Gastrocnemius medialis (tissue), 4 donors: ENCODE measurements at regions not wholly inside any gene's neighbourhood (a gene's known extent, or its start where the extent isn't known, plus 50 kb on each side); places are given as distances from the start of the nearest gene placed in this dataset.

Source experiments
- ATAC-seq, 2 donors: fragments of 150-250 bp; one replicate each; pipeline ENCODE4 v1.9.1; 2016
- DNase-seq, 2 donors: peaks; one replicate each; pipeline ENCODE4 v3.0.0-alpha.2; 2019
- H3K27ac ChIP-seq, 4 donors: fragments of 200-600 bp; sonication (generic); 1 replicate in 1 of 4; 2 replicates in 3 of 4; pipeline ENCODE4 v1.5.1; 2016 to 2018; ENCODE audit warnings: mild to moderate bottlenecking in 2 of 4, moderate library complexity in 1 of 4
- H3K27me3 ChIP-seq, 3 donors: fragments of 200-600 bp; sonication (generic) in 2 of 3; 1 replicate in 1 of 3; 2 replicates in 2 of 3; pipeline versions ENCODE4 v1.5.1 to v1.6.0; 2016 to 2019; ENCODE audit warnings: mild to moderate bottlenecking in 1 of 3, moderate library complexity in 1 of 3
- H3K36me3 ChIP-seq, 2 donors: fragments of 200-600 bp; sonication (generic) in 1 of 2; one replicate each; pipeline ENCODE4 v1.5.1; 2017 to 2018
- H3K4me1 ChIP-seq, 2 donors: fragments of 200-600 bp; sonication (generic) in 1 of 2; one replicate each; pipeline ENCODE4 v1.5.1; 2016 to 2017; ENCODE audit warnings: mild to moderate bottlenecking in 2 of 2
- H3K4me3 ChIP-seq, 4 donors: fragments of 200-600 bp; sonication (generic) in 3 of 4; 1 replicate in 1 of 4; 2 replicates in 3 of 4; pipeline ENCODE4 v1.5.1; 2016 to 2019; ENCODE audit warnings: mild to moderate bottlenecking in 2 of 4
- H3K9me3 ChIP-seq, 3 donors: fragments of 200-600 bp; sonication (generic) in 2 of 3; 1 replicate in 1 of 3; 2 replicates in 2 of 3; pipeline ENCODE4 v1.5.1; 2016 to 2019
- CTCF ChIP-seq, 5 experiments: fragments of 450-650 bp in 3 of 5; fragments of 200-600 bp in 2 of 5; sonication (generic) in 2 of 5; IDR thresholded peaks in 4 of 5; conservative IDR thresholded peaks in 1 of 5; 1 replicate in 4 of 5; 2 replicates in 1 of 5; pipeline ENCODE4 v1.5.1; 2016 to 2019; ENCODE audit warnings: antibody characterized with exemption in 5 of 5, mild to moderate bottlenecking in 3 of 5, moderate library complexity in 3 of 5
- POLR2A ChIP-seq, 2 donors: fragments of 450-650 bp; IDR thresholded peaks; one replicate each; pipeline ENCODE4 v1.6.1; 2017; ENCODE audit warnings: antibody characterized with exemption in 2 of 2, mild to moderate bottlenecking in 2 of 2, moderate library complexity in 2 of 2
- in situ Hi-C, 4 donors: fragments of 200-750 bp; cut with MboI; loops; one replicate each; pipeline versions ENCODE4 v1.15.0 to v1.8.0; 2017; ENCODE audit warnings: low sequenced_read_pairs in 4 of 4
- intact Hi-C: fragments of 100-400 bp; cut with DNase I; formaldehyde crosslinking; loops from one replicate; pipeline ENCODE4 v1.15.1; 2023; ENCODE audit warnings: low total_unique reads

- H3K27me3 ChIP-seq: no peaks in the 10 kb centered on the region
- H3K36me3 ChIP-seq: no peaks in the 10 kb centered on the region
- intact Hi-C loops: no loop called here
- H3K9me3 ChIP-seq: no peaks in the 10 kb centered on the region
- no peaks in the 10 kb centered on the region for H3K4me1 ChIP-seq
- in situ Hi-C loops: no loop called here
- no peak overlapping the region for H3K27ac ChIP-seq
- H3K4me3 ChIP-seq: no peak overlapping the region
- TF ChIP-seq POLR2A (IDR thresholded peaks at IDR 0.05) (no peak), CTCF (IDR thresholded peaks at IDR 0.05 in 4 of 5, conservative IDR thresholded peaks at IDR 0.05 in 1 of 5) (no peak)
- ATAC-seq (no peak), DNase-seq (no peak)
These were observed 1440.1 kb downstream of the OTOL1 start for GRCh38 chr3:162936706-162937105.

GRCh38 chr3:162938083-162938482, 1441.5 kb downstream of the OTOL1 start:
- in situ Hi-C loops: no loop called here
- no peak for TF ChIP-seq CTCF (IDR thresholded peaks at IDR 0.05 in 4 of 5, conservative IDR thresholded peaks at IDR 0.05 in 1 of 5)
- no peak for TF ChIP-seq POLR2A (IDR thresholded peaks at IDR 0.05)
- DNase-seq (no peak), ATAC-seq (no peak)
- Histone ChIP-seq H3K4me3 (no peak overlapping the region), H3K4me1 (no peaks in the 10 kb centered on the region), H3K27ac (no peak overlapping the region), H3K27me3 (no peaks in the 10 kb centered on the region), H3K36me3 (no peaks in the 10 kb centered on the region), H3K9me3 (no peaks in the 10 kb centered on the region)
- intact Hi-C loops: no loop called here

GRCh38 chr3:162945626-162946025, 1449.0 kb downstream of the OTOL1 start:
- Histone ChIP-seq H3K27me3 (no peaks in the 10 kb centered on the region), H3K4me3 (no peak overlapping the region), H3K27ac (no peak overlapping the region), H3K36me3 (no peaks in the 10 kb centered on the region), H3K4me1 (no peaks in the 10 kb centered on the region), H3K9me3 (no peaks in the 10 kb centered on the region)
- ATAC-seq: no peak
- TF ChIP-seq CTCF (IDR thresholded peaks at IDR 0.05 in 4 of 5, conservative IDR thresholded peaks at IDR 0.05 in 1 of 5): no peak
- no peak for TF ChIP-seq POLR2A (IDR thresholded peaks at IDR 0.05)
- intact Hi-C loops: no loop called here
- in situ Hi-C loops: no loop called here
- DNase-seq: no peak

GRCh38 chr3:162956711-162957110, 1460.1 kb downstream of the OTOL1 start:
- ATAC-seq (no peak), DNase-seq (no peak)
- intact Hi-C loops: no loop called here

More at GRCh38 chr3:162956711-162957110, 1460.1 kb downstream of the OTOL1 start:
- H3K27me3 ChIP-seq: no peaks in the 10 kb centered on the region
- TF ChIP-seq CTCF (IDR thresholded peaks at IDR 0.05 in 4 of 5, conservative IDR thresholded peaks at IDR 0.05 in 1 of 5) (no peak), POLR2A (IDR thresholded peaks at IDR 0.05) (no peak)
- H3K27ac ChIP-seq: no peak overlapping the region
- no peak overlapping the region for H3K4me3 ChIP-seq
- H3K4me1 ChIP-seq: no peaks in the 10 kb centered on the region
- no peaks in the 10 kb centered on the region for H3K9me3 ChIP-seq
- H3K36me3 ChIP-seq: no peaks in the 10 kb centered on the region
- in situ Hi-C loops: no loop called here
